Endothelial cell (in vitro differentiated cells): ENCODE measurements at regions not wholly inside any gene's neighbourhood (a gene's known extent, or its start where the extent isn't known, plus 50 kb on each side); places are given as distances from the start of the nearest gene placed in this dataset.

Experiments used
- DNase-seq: peaks from one replicate; pipeline ENCODE4 v3.0.0; 2021; ENCODE audit warnings: low spot score
- H3K27ac Mint-ChIP-seq: one replicate; pipeline ENCODE4 v1.8.0; 2021; ENCODE audit warnings: mixed read lengths, inconsistent platforms; ENCODE audit not compliant: unreplicated experiment
- H3K27me3 Mint-ChIP-seq: one replicate; pipeline ENCODE4 v1.8.0; 2021; ENCODE audit warnings: mild to moderate bottlenecking, moderate library complexity, mixed read lengths, inconsistent platforms; ENCODE audit not compliant: unreplicated experiment
- H3K36me3 Mint-ChIP-seq: one replicate; pipeline ENCODE4 v1.8.0; 2021; ENCODE audit warnings: mild to moderate bottlenecking, low read depth, mixed read lengths, inconsistent platforms; ENCODE audit not compliant: unreplicated experiment
- H3K4me1 Mint-ChIP-seq: one replicate; pipeline ENCODE4 v1.8.0; 2021; ENCODE audit warnings: mild to moderate bottlenecking, mixed read lengths, inconsistent platforms; ENCODE audit not compliant: unreplicated experiment
- H3K4me3 Mint-ChIP-seq: one replicate; pipeline ENCODE4 v1.8.0; 2021; ENCODE audit warnings: mild to moderate bottlenecking, mixed read lengths, inconsistent platforms; ENCODE audit not compliant: unreplicated experiment
- H3K9me3 Mint-ChIP-seq: one replicate; pipeline ENCODE4 v1.8.0; 2021; ENCODE audit warnings: mixed read lengths, inconsistent platforms; ENCODE audit not compliant: unreplicated experiment
- CTCF ChIP-seq: fragments of 200-600 bp; sonication (generic); IDR thresholded peaks from one replicate; pipeline ENCODE4 v1.5.0; 2021; ENCODE audit warnings: antibody characterized with exemption; ENCODE audit not compliant: unreplicated experiment

DNA sequence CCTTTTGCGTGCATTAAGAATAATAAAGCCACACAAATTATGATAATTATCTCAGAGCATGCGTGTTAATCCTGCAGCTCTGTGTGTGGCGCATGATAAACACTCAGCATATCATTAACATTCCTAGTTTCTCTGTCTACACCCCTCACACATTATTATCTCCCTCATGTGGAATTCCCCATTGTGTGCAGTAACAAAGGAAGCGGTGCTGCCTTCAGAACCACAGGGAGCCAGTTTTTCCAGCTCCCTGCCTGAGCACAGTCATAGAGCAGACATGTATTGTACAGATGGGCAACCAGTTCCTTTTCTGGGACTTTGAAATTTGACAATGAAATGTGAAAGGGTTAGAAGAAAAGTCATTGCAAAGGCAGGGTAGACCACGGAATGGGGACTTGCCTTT lies 1365.5 kb upstream of the CDH9 start:
- Mint-ChIP-seq H3K4me3 (no peak overlapping the region), H3K4me1 (peaks cover 7% of the 10 kb centered on the region)

DNA sequence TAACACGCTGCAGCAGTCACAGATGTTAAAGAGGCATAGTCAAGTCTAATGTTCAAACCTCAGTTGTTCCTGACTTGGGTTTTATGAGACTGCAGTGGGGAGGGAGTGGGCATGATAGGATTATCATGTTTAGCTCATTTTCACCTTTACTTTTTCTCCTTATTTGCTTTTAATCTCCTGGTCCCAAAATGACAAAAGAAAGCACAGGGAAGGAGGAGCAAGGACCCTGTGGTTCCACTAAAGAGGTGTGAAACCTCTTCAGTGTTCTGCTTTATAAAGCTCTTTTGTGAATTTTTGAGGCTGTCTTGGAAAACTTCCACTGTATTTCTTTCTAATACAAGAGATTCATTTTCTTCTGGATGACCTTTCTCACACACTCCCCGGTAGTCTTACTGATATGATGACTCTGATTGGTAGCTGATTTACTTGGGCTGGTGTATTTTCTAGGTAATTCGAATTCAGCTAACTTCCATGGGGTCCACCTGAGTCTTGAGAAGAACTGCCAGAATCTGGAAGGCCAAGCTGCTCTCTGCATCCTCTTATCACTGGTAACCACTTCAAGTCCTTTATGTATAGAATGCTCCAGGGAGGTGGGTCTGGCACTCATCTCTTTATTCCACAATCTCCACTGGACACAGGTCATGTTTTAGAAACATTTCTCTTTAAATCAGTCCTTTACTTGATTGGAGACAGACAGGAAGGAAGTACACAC lies 1364.4 kb upstream of the CDH9 start:
- Mint-ChIP-seq H3K9me3 (no peaks in the 10 kb centered on the region), H3K4me1 (peaks cover 8% of the 10 kb centered on the region), H3K27ac (no peak overlapping the region), H3K4me3 (no peak overlapping the region), H3K27me3 (peaks cover under 1% of the 10 kb centered on the region), H3K36me3 (no peaks in the 10 kb centered on the region)
- DNase-seq = no peak
- no peak for TF ChIP-seq CTCF

More for the DNA sequence above, 1365.5 kb upstream of the CDH9 start:
- no peak for TF ChIP-seq CTCF
- H3K27ac Mint-ChIP-seq = no peak overlapping the region
- no peak for DNase-seq
- H3K9me3 Mint-ChIP-seq = no peaks in the 10 kb centered on the region
- H3K27me3 Mint-ChIP-seq = no peaks in the 10 kb centered on the region
- H3K36me3 Mint-ChIP-seq = no peaks in the 10 kb centered on the region

DNA sequence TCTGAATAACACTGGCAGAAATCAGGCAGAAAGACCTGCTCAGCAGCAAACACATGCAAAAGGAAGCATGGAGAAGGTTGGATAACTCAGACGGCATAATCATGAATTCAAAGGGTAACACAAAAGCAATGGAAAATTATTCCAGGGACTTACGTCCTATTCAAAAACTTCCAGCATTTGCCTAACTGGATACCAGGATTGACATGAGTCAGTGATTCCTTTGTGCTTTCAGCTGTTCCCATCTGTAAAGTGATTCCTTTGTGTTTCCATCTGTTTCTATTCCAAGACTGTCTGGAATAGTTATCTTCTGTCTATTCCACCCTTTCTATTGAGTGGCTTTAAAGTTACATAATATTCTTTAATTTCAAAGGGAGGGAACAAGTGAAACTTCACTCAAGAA lies 1361.7 kb upstream of the CDH9 start:
- no peak overlapping the region for H3K27ac Mint-ChIP-seq
- H3K4me3 Mint-ChIP-seq = no peak overlapping the region
- no peak for TF ChIP-seq CTCF
- DNase-seq = no peak
- peaks cover 13% of the 10 kb centered on the region for H3K4me1 Mint-ChIP-seq
- no peaks in the 10 kb centered on the region for H3K9me3 Mint-ChIP-seq
- no peaks in the 10 kb centered on the region for H3K36me3 Mint-ChIP-seq
- peaks cover 1% of the 10 kb centered on the region for H3K27me3 Mint-ChIP-seq

GRCh38 chr5:28399211-28399610 lies 1360.8 kb upstream of the CDH9 start:
- DNase-seq = no peak
- Mint-ChIP-seq H3K4me3 (no peak overlapping the region), H3K27ac (no peak overlapping the region), H3K9me3 (no peaks in the 10 kb centered on the region), H3K4me1 (peaks cover 13% of the 10 kb centered on the region), H3K36me3 (no peaks in the 10 kb centered on the region), H3K27me3 (peaks cover 1% of the 10 kb centered on the region)
- no peak for TF ChIP-seq CTCF

- H3K4me1 Mint-ChIP-seq = peaks cover 9% of the 10 kb centered on the region
- no peaks in the 10 kb centered on the region for H3K36me3 Mint-ChIP-seq
These were observed 1359.8 kb upstream of the CDH9 start for GRCh38 chr5:28398185-28398584.

More at GRCh38 chr5:28398185-28398584, 1359.8 kb upstream of the CDH9 start:
- H3K4me3 Mint-ChIP-seq = no peak overlapping the region
- H3K27me3 Mint-ChIP-seq = peaks cover 1% of the 10 kb centered on the region
- no peak overlapping the region for H3K27ac Mint-ChIP-seq
- DNase-seq = no peak
- no peaks in the 10 kb centered on the region for H3K9me3 Mint-ChIP-seq
- TF ChIP-seq CTCF = no peak
